Thoracic aorta (tissue), 2 donors: ENCODE measurements at regions not wholly inside any gene's neighbourhood (a gene's known extent, or its start where the extent isn't known, plus 50 kb on each side); places are given as distances from the start of the nearest gene placed in this dataset.

Source experiments
- ATAC-seq: fragments of 150-250 bp; one replicate; pipeline ENCODE4 v1.8.0; 2017; ENCODE audit warnings: low read depth; ENCODE audit not compliant: insufficient number of reproducible peaks, low FRiP score
- DNase-seq: peaks from one replicate; pipeline ENCODE4 v3.0.0-alpha.2; 2020; ENCODE audit warnings: low spot score
- H3K27ac ChIP-seq, 2 donors: fragments of 200-600 bp; sonication (generic); 1 replicate in 1 of 2; 2 replicates in 1 of 2; pipeline ENCODE4 v1.5.1; 2016; ENCODE audit warnings: mild to moderate bottlenecking in 2 of 2, moderate library complexity in 2 of 2
- H3K27me3 ChIP-seq: fragments of 200-600 bp; sonication (generic); replicated peaks from 2 replicates; pipeline ENCODE4 v1.6.0; 2016; ENCODE audit warnings: mild to moderate bottlenecking; ENCODE audit not compliant: insufficient read depth
- H3K36me3 ChIP-seq: fragments of 200-600 bp; sonication (generic); one replicate; pipeline ENCODE4 v1.5.1; 2016
- H3K4me1 ChIP-seq, 2 donors: fragments of 200-600 bp; sonication (generic); 1 replicate in 1 of 2; 2 replicates in 1 of 2; pipeline versions ENCODE4 v1.5.1 to v1.6.0; 2016; ENCODE audit warnings: low read depth in 2 of 2, mild to moderate bottlenecking in 1 of 2; ENCODE audit not compliant: control insufficient read depth in 1 of 2
- H3K4me3 ChIP-seq: fragments of 200-600 bp; sonication (generic); 2 replicates; pipeline ENCODE4 v1.5.1; 2016; ENCODE audit warnings: mild to moderate bottlenecking
- H3K9me3 ChIP-seq: fragments of 200-600 bp; sonication (generic); 2 replicates; pipeline ENCODE4 v1.5.1; 2016
- TF ChIP-seq, protein P1 (sequence below): fragments of 200-600 bp; sonication (generic); IDR thresholded peaks from one replicate; pipeline ENCODE4 v1.5.1; 2019; ENCODE audit warnings: antibody characterized with exemption

DNA sequence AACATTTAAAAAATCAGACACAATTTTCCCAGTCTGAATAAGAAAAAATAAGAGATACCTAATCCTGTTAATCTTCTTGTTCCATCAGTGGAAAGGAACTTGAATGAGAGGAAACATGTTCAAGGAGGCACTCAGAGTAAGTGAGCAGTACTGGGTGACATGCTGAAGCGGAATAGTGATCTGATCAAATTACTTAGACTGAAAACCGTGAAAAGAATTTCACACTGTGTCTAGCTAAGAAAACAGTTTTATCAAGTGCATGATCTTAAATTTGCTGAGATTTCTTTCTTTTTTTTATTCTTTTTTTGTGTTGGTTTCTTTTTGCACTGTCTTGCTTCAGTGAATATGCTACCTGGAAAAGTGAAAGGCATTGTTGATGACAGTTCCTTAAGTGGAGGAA, 249.5 kb upstream of the SLC10A2 start:
- no peak overlapping the region for H3K27ac ChIP-seq
- H3K4me3 ChIP-seq = no peak overlapping the region
- no peaks in the 10 kb centered on the region for H3K4me1 ChIP-seq
- DNase-seq (no peak), ATAC-seq (no peak)
- H3K36me3 ChIP-seq = no peaks in the 10 kb centered on the region
- no peaks in the 10 kb centered on the region for H3K27me3 ChIP-seq
- no peaks in the 10 kb centered on the region for H3K9me3 ChIP-seq
- TF ChIP-seq, protein P1, sequence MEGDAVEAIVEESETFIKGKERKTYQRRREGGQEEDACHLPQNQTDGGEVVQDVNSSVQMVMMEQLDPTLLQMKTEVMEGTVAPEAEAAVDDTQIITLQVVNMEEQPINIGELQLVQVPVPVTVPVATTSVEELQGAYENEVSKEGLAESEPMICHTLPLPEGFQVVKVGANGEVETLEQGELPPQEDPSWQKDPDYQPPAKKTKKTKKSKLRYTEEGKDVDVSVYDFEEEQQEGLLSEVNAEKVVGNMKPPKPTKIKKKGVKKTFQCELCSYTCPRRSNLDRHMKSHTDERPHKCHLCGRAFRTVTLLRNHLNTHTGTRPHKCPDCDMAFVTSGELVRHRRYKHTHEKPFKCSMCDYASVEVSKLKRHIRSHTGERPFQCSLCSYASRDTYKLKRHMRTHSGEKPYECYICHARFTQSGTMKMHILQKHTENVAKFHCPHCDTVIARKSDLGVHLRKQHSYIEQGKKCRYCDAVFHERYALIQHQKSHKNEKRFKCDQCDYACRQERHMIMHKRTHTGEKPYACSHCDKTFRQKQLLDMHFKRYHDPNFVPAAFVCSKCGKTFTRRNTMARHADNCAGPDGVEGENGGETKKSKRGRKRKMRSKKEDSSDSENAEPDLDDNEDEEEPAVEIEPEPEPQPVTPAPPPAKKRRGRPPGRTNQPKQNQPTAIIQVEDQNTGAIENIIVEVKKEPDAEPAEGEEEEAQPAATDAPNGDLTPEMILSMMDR = no peak

DNA sequence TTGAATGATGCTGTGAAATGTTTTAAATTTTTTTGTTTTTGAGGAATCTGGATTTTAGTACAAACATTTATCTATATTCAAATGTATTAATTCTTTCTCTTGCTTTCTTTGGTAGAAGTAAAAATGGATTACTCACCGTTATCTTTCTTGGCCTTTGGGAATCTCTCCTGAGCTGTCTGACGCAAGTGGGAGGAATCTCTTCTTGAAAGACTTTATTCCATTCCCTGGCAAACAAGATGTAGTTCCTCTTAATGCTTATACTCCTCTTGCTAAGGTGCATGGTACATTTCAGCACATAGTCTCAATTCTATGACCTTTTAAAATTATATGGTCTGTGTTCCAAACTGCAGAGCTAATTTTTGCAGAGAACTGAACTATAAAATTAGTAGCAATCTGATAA, 246.2 kb upstream of the SLC10A2 start:
- TF ChIP-seq, protein P1 = no peak
- Histone ChIP-seq H3K4me3 (no peak overlapping the region), H3K27me3 (no peaks in the 10 kb centered on the region), H3K4me1 (no peaks in the 10 kb centered on the region), H3K27ac (no peak overlapping the region), H3K36me3 (no peaks in the 10 kb centered on the region), H3K9me3 (no peaks in the 10 kb centered on the region)
- ATAC-seq (no peak), DNase-seq (no peak)

DNA sequence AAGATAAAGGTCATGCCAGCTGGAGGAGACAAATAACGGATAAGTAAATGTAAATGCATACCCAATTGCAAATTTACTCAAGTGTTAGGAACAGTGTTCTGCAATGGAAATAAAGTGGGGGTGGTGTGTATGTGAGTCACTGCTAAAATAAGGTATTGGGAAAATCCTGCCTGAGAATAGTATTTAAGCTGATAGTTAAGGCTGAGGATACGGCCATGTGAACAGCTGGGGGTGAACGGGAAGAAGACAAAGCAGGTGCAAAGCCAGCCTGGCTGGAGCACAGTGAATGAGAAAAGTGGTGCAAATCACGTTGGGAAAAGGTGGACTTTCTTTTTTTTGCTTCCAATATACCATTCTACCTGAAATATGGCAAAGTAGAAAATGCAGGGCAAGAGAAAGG, 242.4 kb upstream of the SLC10A2 start:
- no peaks in the 10 kb centered on the region for H3K27me3 ChIP-seq
- H3K4me3 ChIP-seq = no peak overlapping the region
- H3K9me3 ChIP-seq = no peaks in the 10 kb centered on the region
- ATAC-seq (no peak), DNase-seq (no peak)
- H3K27ac ChIP-seq = no peak overlapping the region
- TF ChIP-seq, protein P1 = no peak
- H3K36me3 ChIP-seq = no peaks in the 10 kb centered on the region
- no peaks in the 10 kb centered on the region for H3K4me1 ChIP-seq

DNA sequence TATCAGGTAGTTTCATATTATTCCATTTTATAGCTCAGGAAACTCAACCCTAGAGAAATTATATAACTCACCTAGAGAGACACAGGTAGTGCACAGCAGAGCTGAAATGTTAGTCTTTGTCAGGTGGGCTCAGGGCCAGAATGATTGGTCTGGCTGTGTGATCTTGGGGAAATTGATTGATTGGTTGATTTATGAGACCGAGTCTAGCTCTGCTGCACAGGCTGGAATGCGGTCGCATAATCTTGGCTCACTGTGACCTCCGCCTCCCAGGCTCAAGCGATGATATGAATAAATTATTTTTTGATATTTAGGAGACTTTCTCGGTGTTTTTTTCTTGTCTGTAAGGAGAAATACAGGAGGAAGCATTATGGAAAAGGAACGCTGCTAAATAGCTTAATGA, 239.9 kb upstream of the SLC10A2 start:
- H3K9me3 ChIP-seq = no peaks in the 10 kb centered on the region
- H3K36me3 ChIP-seq = no peaks in the 10 kb centered on the region
- TF ChIP-seq, protein P1 = no peak
- ATAC-seq (no peak), DNase-seq (no peak)
- H3K4me3 ChIP-seq = no peak overlapping the region
- H3K4me1 ChIP-seq = no peaks in the 10 kb centered on the region
- no peak overlapping the region for H3K27ac ChIP-seq
- H3K27me3 ChIP-seq = no peaks in the 10 kb centered on the region

DNA sequence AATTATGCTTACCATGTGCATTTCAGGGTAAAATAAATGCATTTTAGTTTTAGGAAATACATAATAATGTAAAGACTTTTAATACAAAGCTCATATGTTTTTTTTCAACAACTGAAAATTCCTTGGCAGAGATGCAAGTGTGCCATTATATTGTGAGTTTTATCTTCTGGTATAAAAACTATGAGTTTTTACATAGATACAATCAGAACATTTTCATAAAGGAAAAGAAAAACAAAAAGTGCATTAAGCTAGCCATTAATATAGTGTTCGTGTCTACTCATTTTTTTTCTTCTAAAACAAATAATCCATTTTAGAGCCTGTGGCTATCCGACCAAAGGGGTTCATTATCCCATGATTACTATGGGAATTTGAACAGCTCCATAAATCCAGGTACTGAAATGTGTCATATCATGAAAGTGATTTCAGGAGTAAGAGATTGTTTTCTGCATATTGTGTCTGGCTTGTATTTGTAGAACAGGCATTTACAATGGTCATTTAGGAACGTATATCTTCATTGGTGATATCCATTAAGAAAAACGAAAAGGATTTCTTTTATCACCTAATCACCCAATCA, 236.9 kb upstream of the SLC10A2 start:
- Histone ChIP-seq H3K36me3 (no peaks in the 10 kb centered on the region), H3K27me3 (no peaks in the 10 kb centered on the region), H3K9me3 (no peaks in the 10 kb centered on the region), H3K27ac (no peak overlapping the region), H3K4me1 (no peaks in the 10 kb centered on the region), H3K4me3 (no peak overlapping the region)
- DNase-seq (no peak), ATAC-seq (no peak)
- TF ChIP-seq, protein P1 = no peak
